K562 (cell line): ENCODE measurements at regions not wholly inside any gene's neighbourhood (a gene's known extent, or its start where the extent isn't known, plus 50 kb on each side); places are given as distances from the start of the nearest gene placed in this dataset.
"Not testable (repeated sequence)": the region's sequence is repeated elsewhere in the genome, so short reads cannot be mapped to it uniquely, and the experiment has no call there.

Experiments
- CEBPB ChIP-seq: fragments of 450-650 bp; IDR thresholded peaks from 2 replicates; pipeline ENCODE4 v1.6.1; 2016; ENCODE audit warnings: missing genetic modification characterization, missing compliant biosample characterization
- CHD2 ChIP-seq: IDR thresholded peaks from 2 replicates; pipeline ENCODE4 v1.6.1; 2011; ENCODE audit warnings: low read depth, low read length
- ESRRA ChIP-seq: fragments of 450-650 bp; IDR thresholded peaks from 2 replicates; pipeline ENCODE4 v1.6.1; 2014; ENCODE audit warnings: low read depth, mild to moderate bottlenecking, moderate library complexity, borderline replicate concordance
- FUS ChIP-seq: fragments of 200-400 bp; formaldehyde crosslinking; optimal IDR thresholded peaks from 2 replicates; pipeline ENCODE3; 2017; ENCODE audit warnings: low read depth, low read length
- MEF2A ChIP-seq: IDR thresholded peaks from 2 replicates; pipeline ENCODE4 v1.6.1; 2011; ENCODE audit warnings: low read depth, mild to moderate bottlenecking, low read length, moderate library complexity; ENCODE audit not compliant: control insufficient read depth
- NRF1 ChIP-seq, 2 experiments: fragments of 450-650 bp; IDR thresholded peaks in 1 of 2; conservative IDR thresholded peaks in 1 of 2; 2 replicates each; pipeline ENCODE4 v1.6.1; 2014; ENCODE audit warnings: mild to moderate bottlenecking in 2 of 2
- RBM34 ChIP-seq: fragments of 200-400 bp; formaldehyde crosslinking; IDR thresholded peaks from 2 replicates; pipeline ENCODE4 v1.6.1; 2018; ENCODE audit warnings: low read length, borderline replicate concordance; ENCODE audit not compliant: insufficient read depth
- TARDBP ChIP-seq: fragments of 450-650 bp; IDR thresholded peaks from 2 replicates; pipeline ENCODE4 v1.6.1; 2016
- ZKSCAN1 ChIP-seq: fragments of 150-350 bp; IDR thresholded peaks from 2 replicates; pipeline ENCODE4 v1.6.1; 2016; ENCODE audit warnings: low read depth, low read length
- TF ChIP-seq, protein P1 (sequence below), 2 experiments: fragments of 450-650 bp in 1 of 2; sonication (generic) in 1 of 2; formaldehyde crosslinking in 1 of 2; IDR thresholded peaks in 1 of 2; conservative IDR thresholded peaks in 1 of 2; 2 replicates each; pipeline versions ENCODE4 v1.6.1 to v1.8.1; 2016 to 2023; ENCODE audit warnings: mild to moderate bottlenecking in 2 of 2, moderate library complexity in 2 of 2, inconsistent platforms in 1 of 2, missing genetic modification reagents in 1 of 2

DNA sequence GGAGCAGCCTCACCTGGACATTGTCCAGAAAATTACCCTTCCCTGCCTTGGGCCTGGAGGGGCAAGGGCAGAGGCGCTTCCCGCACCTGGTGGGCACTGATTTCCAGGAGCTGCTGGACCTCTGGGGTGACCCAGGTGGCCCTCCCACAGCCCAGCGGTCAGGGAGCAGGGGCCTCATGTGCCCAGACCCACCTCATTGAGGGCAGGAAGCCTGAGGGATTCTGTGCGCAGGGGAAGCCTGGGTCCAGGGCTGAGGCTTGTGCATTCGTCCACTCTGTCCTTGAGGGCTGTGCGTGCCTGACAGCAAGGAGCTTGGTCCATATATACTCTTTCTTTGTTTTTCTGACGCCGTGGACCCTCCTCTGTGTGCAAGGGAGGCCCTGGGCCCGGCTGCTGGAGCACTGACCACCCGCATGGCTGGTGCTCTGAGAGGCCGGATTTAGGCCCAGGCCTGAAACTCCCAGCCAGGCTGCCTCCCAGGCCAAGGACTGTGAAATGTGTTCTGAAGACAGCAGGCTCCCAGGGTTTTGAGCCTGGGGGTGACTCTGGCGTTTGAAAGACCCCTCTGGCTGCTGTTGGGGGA, 69.0 kb upstream of the LRPAP1 start:
- TF ChIP-seq, protein P1, sequence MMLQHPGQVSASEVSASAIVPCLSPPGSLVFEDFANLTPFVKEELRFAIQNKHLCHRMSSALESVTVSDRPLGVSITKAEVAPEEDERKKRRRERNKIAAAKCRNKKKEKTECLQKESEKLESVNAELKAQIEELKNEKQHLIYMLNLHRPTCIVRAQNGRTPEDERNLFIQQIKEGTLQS (IDR thresholded peaks at IDR 0.05) = not testable (repeated sequence)
- TF ChIP-seq, protein P1 (CRISPR knock-in tag; conservative IDR thresholded peaks at IDR 0.05) = not testable (repeated sequence)
- not testable (repeated sequence) for TF ChIP-seq CHD2; ZKSCAN1; NRF1 (conservative IDR thresholded peaks at IDR 0.05 in 1 of 2, IDR thresholded peaks at IDR 0.05 in 1 of 2); CEBPB (tag); ESRRA; RBM34; TARDBP; MEF2A; FUS
